ENCODE measurements at regions not wholly inside any gene's neighbourhood (a gene's known extent, or its start where the extent isn't known, plus 50 kb on each side); places are given as distances from the start of the nearest gene placed in this dataset.

DNA sequence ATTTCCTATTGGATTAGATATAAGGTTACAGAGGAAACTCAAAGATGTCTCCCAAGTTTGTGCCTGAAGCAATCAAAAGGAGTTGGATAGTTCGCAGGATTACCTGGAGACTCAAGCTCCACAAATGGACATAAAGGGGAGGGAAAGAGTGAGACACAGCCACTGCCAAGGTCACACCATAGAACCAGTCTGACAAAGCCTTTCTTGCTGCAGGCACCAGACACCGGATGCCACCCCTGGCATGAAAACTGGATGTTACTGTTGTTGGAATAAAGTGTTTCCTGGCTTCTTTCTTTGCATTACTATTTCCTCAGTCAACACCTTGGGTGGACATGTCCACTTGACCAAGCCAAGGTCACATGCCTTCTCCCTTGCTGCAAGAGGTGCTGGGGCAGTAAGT is 70.6 kb downstream of the SNRPE start:
- Histone ChIP-seq H3K4me2 (ENCODE audit: extremely low read depth, insufficient read depth, low read length) (no peak overlapping the region), H3K79me2 (ENCODE audit: control insufficient read depth, insufficient read depth, low read length) (no peaks in the 10 kb centered on the region), H3K4me1 (ENCODE audit: control insufficient read depth, extremely low read depth, insufficient read depth, low read length) (no peaks in the 10 kb centered on the region), H2AFZ (ENCODE audit: low read length) (no peak overlapping the region), H3K4me3 (replicated peaks in 1 of 4; ENCODE audit: control extremely low read depth in 1 of 4, insufficient read depth in 1 of 4, low read depth in 3 of 4, low read length in 4 of 4) (no peak overlapping the region), H3K27ac (ENCODE audit: insufficient read depth, low read length) (no peak overlapping the region), H3K9me3 (ENCODE audit: control insufficient read depth, insufficient read depth, low read depth, low read length) (no peaks in the 10 kb centered on the region), H3K9ac (ENCODE audit: insufficient read depth, low read length) (no peak overlapping the region), H4K20me1 (ENCODE audit: control insufficient read depth, extremely low read depth, insufficient read depth, low read length) (no peaks in the 10 kb centered on the region), H3K36me3 (ENCODE audit: control insufficient read depth, insufficient read depth, low read length) (no peaks in the 10 kb centered on the region), H3K27me3 (ENCODE audit: control insufficient read depth, insufficient read depth, low read length) (no peaks in the 10 kb centered on the region)
- DNase-seq (ENCODE audit: low read depth in 2 of 2), result no peak
- TF ChIP-seq, protein P1, sequence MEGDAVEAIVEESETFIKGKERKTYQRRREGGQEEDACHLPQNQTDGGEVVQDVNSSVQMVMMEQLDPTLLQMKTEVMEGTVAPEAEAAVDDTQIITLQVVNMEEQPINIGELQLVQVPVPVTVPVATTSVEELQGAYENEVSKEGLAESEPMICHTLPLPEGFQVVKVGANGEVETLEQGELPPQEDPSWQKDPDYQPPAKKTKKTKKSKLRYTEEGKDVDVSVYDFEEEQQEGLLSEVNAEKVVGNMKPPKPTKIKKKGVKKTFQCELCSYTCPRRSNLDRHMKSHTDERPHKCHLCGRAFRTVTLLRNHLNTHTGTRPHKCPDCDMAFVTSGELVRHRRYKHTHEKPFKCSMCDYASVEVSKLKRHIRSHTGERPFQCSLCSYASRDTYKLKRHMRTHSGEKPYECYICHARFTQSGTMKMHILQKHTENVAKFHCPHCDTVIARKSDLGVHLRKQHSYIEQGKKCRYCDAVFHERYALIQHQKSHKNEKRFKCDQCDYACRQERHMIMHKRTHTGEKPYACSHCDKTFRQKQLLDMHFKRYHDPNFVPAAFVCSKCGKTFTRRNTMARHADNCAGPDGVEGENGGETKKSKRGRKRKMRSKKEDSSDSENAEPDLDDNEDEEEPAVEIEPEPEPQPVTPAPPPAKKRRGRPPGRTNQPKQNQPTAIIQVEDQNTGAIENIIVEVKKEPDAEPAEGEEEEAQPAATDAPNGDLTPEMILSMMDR (conservative IDR thresholded peaks at IDR 0.05 in 1 of 2, IDR thresholded peaks at IDR 0.05 in 1 of 2; ENCODE audit: low read depth in 1 of 2, low read length in 2 of 2), result no peak
- TF ChIP-seq EZH2 (IDR thresholded peaks at IDR 0.05; ENCODE audit: low read length, missing control alignments), result no peak

DNA sequence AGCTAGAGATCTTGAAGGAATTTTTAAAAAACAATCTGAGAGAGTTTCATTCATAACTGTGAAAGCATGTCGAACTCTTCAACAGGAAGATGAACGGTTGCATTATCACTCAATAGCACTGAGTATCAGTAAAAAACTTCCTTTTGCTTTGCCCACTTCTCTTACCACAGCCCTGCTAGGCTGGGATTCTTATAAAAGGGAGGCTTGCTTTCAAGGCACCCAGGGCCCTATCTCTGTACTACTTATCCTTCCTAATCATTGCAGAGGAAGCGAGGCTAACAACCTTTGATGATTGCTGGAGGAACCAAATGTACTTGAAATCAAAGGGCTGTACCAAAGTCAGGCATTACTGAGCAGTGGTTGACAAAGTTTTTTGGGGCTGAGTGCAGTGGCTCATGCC is 71.2 kb downstream of the SNRPE start:
- H3K27me3 ChIP-seq (ENCODE audit: control insufficient read depth, insufficient read depth, low read length), result no peaks in the 10 kb centered on the region
- no peak for DNase-seq (ENCODE audit: low read depth in 2 of 2)
- no peaks in the 10 kb centered on the region for H4K20me1 ChIP-seq (ENCODE audit: control insufficient read depth, extremely low read depth, insufficient read depth, low read length)
- no peak overlapping the region for H3K4me3 ChIP-seq (replicated peaks in 1 of 4; ENCODE audit: control extremely low read depth in 1 of 4, insufficient read depth in 1 of 4, low read depth in 3 of 4, low read length in 4 of 4)
- H3K9ac ChIP-seq (ENCODE audit: insufficient read depth, low read length), result no peak overlapping the region
- no peak overlapping the region for H3K27ac ChIP-seq (ENCODE audit: insufficient read depth, low read length)
- H3K4me1 ChIP-seq (ENCODE audit: control insufficient read depth, extremely low read depth, insufficient read depth, low read length), result no peaks in the 10 kb centered on the region
- H3K4me2 ChIP-seq (ENCODE audit: extremely low read depth, insufficient read depth, low read length), result no peak overlapping the region
- no peak overlapping the region for H2AFZ ChIP-seq (ENCODE audit: low read length)
- no peaks in the 10 kb centered on the region for H3K79me2 ChIP-seq (ENCODE audit: control insufficient read depth, insufficient read depth, low read length)
- no peaks in the 10 kb centered on the region for H3K9me3 ChIP-seq (ENCODE audit: control insufficient read depth, insufficient read depth, low read depth, low read length)
- no peak for TF ChIP-seq EZH2 (IDR thresholded peaks at IDR 0.05; ENCODE audit: low read length, missing control alignments)
- TF ChIP-seq, protein P1 (conservative IDR thresholded peaks at IDR 0.05 in 1 of 2, IDR thresholded peaks at IDR 0.05 in 1 of 2; ENCODE audit: low read depth in 1 of 2, low read length in 2 of 2), result no peak
- no peaks in the 10 kb centered on the region for H3K36me3 ChIP-seq (ENCODE audit: control insufficient read depth, insufficient read depth, low read length)

DNA sequence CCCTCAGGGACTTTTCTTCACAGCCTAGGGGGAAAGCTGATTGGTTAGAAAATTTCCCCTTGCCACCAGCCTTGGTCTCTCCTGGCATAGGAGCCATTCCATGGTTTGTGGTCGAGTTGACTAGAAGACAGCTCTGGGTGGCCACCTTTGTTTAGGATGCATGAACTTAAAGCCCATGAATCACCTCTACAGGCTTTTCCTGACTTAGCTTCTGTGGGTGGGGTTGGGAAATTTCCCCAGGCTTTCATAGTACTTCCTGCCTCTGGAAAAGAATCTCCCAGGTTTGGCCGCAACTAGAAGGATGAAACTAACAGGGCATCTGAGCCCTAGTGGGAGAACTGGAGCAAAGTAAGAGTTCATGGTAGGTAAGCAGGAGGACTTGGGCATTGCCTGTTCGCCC is 72.6 kb downstream of the SNRPE start:
- no peaks in the 10 kb centered on the region for H3K36me3 ChIP-seq (ENCODE audit: control insufficient read depth, insufficient read depth, low read length)
- no peak overlapping the region for H2AFZ ChIP-seq (ENCODE audit: low read length)
- no peaks in the 10 kb centered on the region for H3K27me3 ChIP-seq (ENCODE audit: control insufficient read depth, insufficient read depth, low read length)
- H3K4me2 ChIP-seq (ENCODE audit: extremely low read depth, insufficient read depth, low read length), result no peak overlapping the region
- no peak overlapping the region for H3K4me3 ChIP-seq (replicated peaks in 1 of 4; ENCODE audit: control extremely low read depth in 1 of 4, insufficient read depth in 1 of 4, low read depth in 3 of 4, low read length in 4 of 4)
- no peaks in the 10 kb centered on the region for H3K4me1 ChIP-seq (ENCODE audit: control insufficient read depth, extremely low read depth, insufficient read depth, low read length)
- H3K27ac ChIP-seq (ENCODE audit: insufficient read depth, low read length), result no peak overlapping the region
- H4K20me1 ChIP-seq (ENCODE audit: control insufficient read depth, extremely low read depth, insufficient read depth, low read length), result no peaks in the 10 kb centered on the region
- no peak for DNase-seq (ENCODE audit: low read depth in 2 of 2)
- no peaks in the 10 kb centered on the region for H3K79me2 ChIP-seq (ENCODE audit: control insufficient read depth, insufficient read depth, low read length)
- H3K9me3 ChIP-seq (ENCODE audit: control insufficient read depth, insufficient read depth, low read depth, low read length), result no peaks in the 10 kb centered on the region
- TF ChIP-seq, protein P1 (conservative IDR thresholded peaks at IDR 0.05 in 1 of 2, IDR thresholded peaks at IDR 0.05 in 1 of 2; ENCODE audit: low read depth in 1 of 2, low read length in 2 of 2), result no peak
- no peak for TF ChIP-seq EZH2 (IDR thresholded peaks at IDR 0.05; ENCODE audit: low read length, missing control alignments)
- H3K9ac ChIP-seq (ENCODE audit: insufficient read depth, low read length), result no peak overlapping the region

Data from fibroblast of lung (primary cell).